Ovary (tissue), 7 donors: ENCODE measurements at regions not wholly inside any gene's neighbourhood (a gene's known extent, or its start where the extent isn't known, plus 50 kb on each side); places are given as distances from the start of the nearest gene placed in this dataset.
"Not testable (repeated sequence)": the region's sequence is repeated elsewhere in the genome, so short reads cannot be mapped to it uniquely, and the experiment has no call there.

ENCODE experiments used
- DNase-seq, 5 donors: peaks; one replicate each; pipeline ENCODE4 v3.0.0-alpha.2; 2019 to 2020
- H3K27ac ChIP-seq, 2 donors: fragments of 200-600 bp; one replicate each; pipeline versions ENCODE4 v1.5.1 to v1.8.0; 2019 to 2022
- H3K27me3 ChIP-seq: fragments of 200-600 bp; one replicate; pipeline ENCODE4 v1.8.0; 2022
- H3K36me3 ChIP-seq: fragments of 200-600 bp; sonication (generic); one replicate; pipeline ENCODE4 v1.5.1; 2019
- H3K4me1 ChIP-seq: one replicate; pipeline ENCODE4 v1.8.1; 2013; ENCODE audit warnings: mild to moderate bottlenecking, moderate library complexity; ENCODE audit not compliant: insufficient read depth
- H3K4me3 ChIP-seq: fragments of 200-600 bp; sonication (generic); one replicate; pipeline ENCODE4 v1.5.1; 2017
- H3K9me3 ChIP-seq, 2 donors: fragments of 200-600 bp in 1 of 2; sonication (generic) in 1 of 2; one replicate each; pipeline versions ENCODE4 v1.5.1 to v1.8.1; 2013 to 2019; ENCODE audit warnings: mild to moderate bottlenecking in 1 of 2, moderate library complexity in 1 of 2
- EP300 ChIP-seq: sonication (generic); formaldehyde crosslinking; IDR thresholded peaks from one replicate; pipeline ENCODE4 v1.6.1; 2017; ENCODE audit warnings: antibody characterized with exemption
- POLR2A ChIP-seq: fragments of 450-650 bp; IDR thresholded peaks from one replicate; pipeline ENCODE4 v1.6.1; 2017; ENCODE audit warnings: antibody characterized with exemption, mild to moderate bottlenecking, moderate library complexity
- whole genome bisulfite sequencing, 3 donors: extraction: QIAGEN DNeasy Blood & Tissue Kit in 1 of 3; methylation state at CpG; one replicate each; pipeline versions ENCODE4 v1.1.5 to v1.1.7; 2013 to 2017; 5-methylcytosine and 5-hydroxymethylcytosine counted together
- intact Hi-C, 4 donors: fragments of 100-400 bp; cut with DNase I; formaldehyde crosslinking; loops; one replicate each; pipeline versions ENCODE4 v1.11.0 to v1.15.1; 2022 to 2023
- TF ChIP-seq, protein P1 (sequence below), 3 donors: fragments of 450-650 bp in 2 of 3; fragments of 200-600 bp in 1 of 3; IDR thresholded peaks; one replicate each; pipeline versions ENCODE4 v1.5.1 to v1.8.0; 2016 to 2022; ENCODE audit warnings: antibody characterized with exemption in 3 of 3, mild to moderate bottlenecking in 1 of 3
- donor health status: DM: no; HTN: no; CAD: no; lungs with moderate emphysema.
- donor health status: DM: no; HTN: no; CAD: no.
- donor health status: Bipolar disorder and iron deficiency.
- donor health status: DM: no; HTN: no; CAD: no.
- donor health status: DM: yes; HTN: yes; CAD: no.

GRCh38 chr10:27359792-27360355 lies 119.3 kb upstream of the ACBD5 start:
- no peaks in the 10 kb centered on the region for H3K9me3 ChIP-seq
- no peak for TF ChIP-seq EP300
- TF ChIP-seq POLR2A = no peak
- TF ChIP-seq, protein P1, sequence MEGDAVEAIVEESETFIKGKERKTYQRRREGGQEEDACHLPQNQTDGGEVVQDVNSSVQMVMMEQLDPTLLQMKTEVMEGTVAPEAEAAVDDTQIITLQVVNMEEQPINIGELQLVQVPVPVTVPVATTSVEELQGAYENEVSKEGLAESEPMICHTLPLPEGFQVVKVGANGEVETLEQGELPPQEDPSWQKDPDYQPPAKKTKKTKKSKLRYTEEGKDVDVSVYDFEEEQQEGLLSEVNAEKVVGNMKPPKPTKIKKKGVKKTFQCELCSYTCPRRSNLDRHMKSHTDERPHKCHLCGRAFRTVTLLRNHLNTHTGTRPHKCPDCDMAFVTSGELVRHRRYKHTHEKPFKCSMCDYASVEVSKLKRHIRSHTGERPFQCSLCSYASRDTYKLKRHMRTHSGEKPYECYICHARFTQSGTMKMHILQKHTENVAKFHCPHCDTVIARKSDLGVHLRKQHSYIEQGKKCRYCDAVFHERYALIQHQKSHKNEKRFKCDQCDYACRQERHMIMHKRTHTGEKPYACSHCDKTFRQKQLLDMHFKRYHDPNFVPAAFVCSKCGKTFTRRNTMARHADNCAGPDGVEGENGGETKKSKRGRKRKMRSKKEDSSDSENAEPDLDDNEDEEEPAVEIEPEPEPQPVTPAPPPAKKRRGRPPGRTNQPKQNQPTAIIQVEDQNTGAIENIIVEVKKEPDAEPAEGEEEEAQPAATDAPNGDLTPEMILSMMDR (IDR thresholded peaks at IDR 0.05) = no peak
- no peak for DNase-seq
- H3K4me3 ChIP-seq = no peak overlapping the region
- no peaks in the 10 kb centered on the region for H3K27me3 ChIP-seq
- no peaks in the 10 kb centered on the region for H3K4me1 ChIP-seq
- no peaks in the 10 kb centered on the region for H3K36me3 ChIP-seq
- intact Hi-C loops = loop anchor here in 1 of 4 donors (10.0 kb wide), 1 partner anchor 465 kb away; no protein-coding TSS in a partner anchor
- no peak overlapping the region for H3K27ac ChIP-seq
- 44 to 67% (median 53%) methylated on average over 12 of the region's 12 CpGs for WGBS, 3 donors

DNA sequence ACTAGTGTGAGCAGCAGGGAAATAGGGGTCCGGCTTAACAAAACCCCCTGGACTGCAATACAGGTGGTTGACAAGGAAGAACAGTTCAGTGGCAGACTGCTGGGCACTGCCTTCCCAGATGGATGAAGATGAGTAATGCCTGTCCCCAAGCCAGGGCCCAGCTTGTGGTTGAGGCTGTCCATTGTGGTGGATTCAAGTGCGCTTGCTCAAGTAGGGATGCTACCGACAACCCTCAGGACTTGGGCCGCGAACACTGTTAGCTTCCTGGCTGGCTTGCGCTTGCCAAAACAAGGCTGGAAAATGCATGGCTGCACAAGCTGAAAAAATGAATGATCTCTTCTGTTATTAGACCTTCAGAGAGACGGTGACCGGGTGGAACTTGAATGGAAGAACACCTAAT lies 116.1 kb upstream of the ACBD5 start:
- DNase-seq = no peak
- intact Hi-C loops = loop anchor here in 1 of 4 donors (10.0 kb wide), 1 partner anchor 462 kb away; no protein-coding TSS in a partner anchor
- Histone ChIP-seq H3K36me3 (no peaks in the 10 kb centered on the region), H3K9me3 (no peaks in the 10 kb centered on the region), H3K27me3 (no peaks in the 10 kb centered on the region), H3K4me3 (no peak overlapping the region), H3K4me1 (no peaks in the 10 kb centered on the region), H3K27ac (no peak overlapping the region)
- 82 to 95% (median 92%) methylated on average over 8 of the region's 8 CpGs for WGBS, 3 donors
- TF ChIP-seq, protein P1 (IDR thresholded peaks at IDR 0.05) = no peak
- TF ChIP-seq POLR2A (no peak), EP300 (no peak)

DNA sequence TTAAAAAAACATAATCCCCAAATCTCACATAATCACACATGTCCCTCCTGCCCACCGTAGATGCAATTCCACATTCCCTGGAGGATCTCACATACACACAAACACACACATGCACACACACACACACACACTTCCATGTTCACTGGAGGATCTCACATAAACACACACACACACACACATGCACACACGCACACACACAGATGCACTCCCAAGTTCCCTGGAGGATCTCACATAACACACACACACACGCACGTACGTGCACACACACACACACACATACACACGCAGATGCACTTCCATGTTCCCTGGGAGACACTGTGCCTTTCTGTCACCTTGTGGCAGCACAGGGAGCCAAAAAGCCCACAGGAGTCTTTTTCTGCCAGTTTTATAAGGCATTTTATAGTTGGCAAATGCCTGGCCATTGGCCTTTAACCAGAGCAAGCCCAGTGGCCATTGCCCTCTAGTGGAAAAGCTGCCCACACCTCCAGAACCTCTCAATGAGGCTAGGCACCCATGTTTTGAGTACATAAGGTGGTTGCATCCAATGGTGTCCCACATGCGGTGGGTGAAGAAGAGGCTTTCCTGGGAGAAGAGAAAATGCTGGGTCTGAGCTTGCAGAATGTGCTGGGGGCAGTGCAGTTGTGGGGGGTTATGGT lies 115.4 kb upstream of the ACBD5 start:
- intact Hi-C loops = loop anchor here in 1 of 4 donors (10.0 kb wide), 1 partner anchor 461 kb away; no protein-coding TSS in a partner anchor
- WGBS, 3 donors = 89 to 93% (median 90%) methylated on average over 7 of the region's 7 CpGs

DNA sequence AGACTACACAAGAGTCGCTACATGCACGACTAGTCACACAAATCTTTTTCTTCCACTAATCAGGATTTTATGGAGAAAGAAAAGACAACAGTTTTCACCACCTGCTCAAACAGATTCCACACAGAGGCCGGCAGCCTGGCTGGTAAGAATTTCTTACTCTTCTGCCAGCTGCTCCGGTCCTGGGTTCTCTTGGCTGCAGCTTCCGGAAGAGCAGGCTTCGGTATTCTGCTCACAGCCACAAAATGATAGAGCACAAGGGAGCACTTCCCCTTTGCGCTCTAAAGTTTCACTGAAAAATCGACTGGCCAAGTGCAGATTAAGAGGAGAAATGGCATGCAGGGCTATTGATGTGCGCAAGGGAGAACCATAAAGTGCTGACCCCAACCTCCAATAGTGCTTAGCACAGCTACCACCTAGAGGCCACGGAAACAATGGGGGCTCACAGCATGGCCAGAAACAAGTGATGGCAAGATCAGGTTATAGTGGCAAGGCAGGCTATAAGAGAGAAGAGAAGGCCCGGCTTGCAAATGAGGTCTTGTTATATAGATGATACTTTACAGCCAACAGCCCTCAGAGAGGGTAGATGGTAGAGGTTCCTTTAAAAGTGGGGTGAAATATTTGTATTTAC lies 114.2 kb upstream of the ACBD5 start:
- not testable (repeated sequence) for H3K27ac ChIP-seq
- 32 to 42% (median 35%) methylated on average over 10 to 11 of the region's 11 CpGs for WGBS, 3 donors

More for the DNA sequence above, 115.4 kb upstream of the ACBD5 start:
- Histone ChIP-seq H3K27me3 (no peaks in the 10 kb centered on the region), H3K4me3 (no peak overlapping the region), H3K36me3 (no peaks in the 10 kb centered on the region), H3K4me1 (no peaks in the 10 kb centered on the region), H3K27ac (no peak overlapping the region), H3K9me3 (no peaks in the 10 kb centered on the region)
- TF ChIP-seq EP300 (no peak), POLR2A (no peak)
- TF ChIP-seq, protein P1 (IDR thresholded peaks at IDR 0.05) = no peak
- no peak for DNase-seq

DNA sequence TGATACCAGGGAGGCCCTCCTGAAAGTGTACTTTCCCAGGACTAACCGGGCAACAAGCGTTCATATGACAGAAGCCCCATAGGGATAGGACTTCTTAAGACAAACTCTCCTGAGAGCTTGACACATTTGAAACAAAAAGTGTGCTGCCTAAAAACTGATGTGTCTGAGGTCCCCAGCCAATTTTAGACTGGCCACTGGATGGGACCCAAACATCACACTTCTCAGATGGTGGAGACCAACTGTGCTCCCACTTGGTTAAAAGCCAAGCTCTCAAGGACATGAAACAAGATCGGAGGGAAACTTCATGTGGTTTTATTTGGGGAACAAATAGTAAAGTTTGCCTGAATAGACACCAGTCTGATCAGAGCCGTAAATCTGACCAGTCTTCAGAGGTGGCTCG lies 113.5 kb upstream of the ACBD5 start:
- DNase-seq, H3K4me3 ChIP-seq, H3K27me3 ChIP-seq, H3K27ac ChIP-seq, H3K9me3 ChIP-seq, H3K4me1 ChIP-seq, H3K36me3 ChIP-seq: not testable (repeated sequence)
- intact Hi-C loops = loop anchor here in 1 of 4 donors (10.0 kb wide), 1 partner anchor 459 kb away; no protein-coding TSS in a partner anchor
- WGBS, 3 donors = 46 to 63% (median 53%) methylated on average over 5 of the region's 5 CpGs

More for the DNA sequence above, 114.2 kb upstream of the ACBD5 start:
- not testable (repeated sequence) for H3K4me3 ChIP-seq, H3K9me3 ChIP-seq, DNase-seq, H3K4me1 ChIP-seq, H3K27me3 ChIP-seq, H3K36me3 ChIP-seq
- intact Hi-C loops = loop anchor here in 1 of 4 donors (10.0 kb wide), 1 partner anchor 460 kb away; no protein-coding TSS in a partner anchor
